GM19043 (cell line): ENCODE measurements at regions not wholly inside any gene's neighbourhood (a gene's known extent, or its start where the extent isn't known, plus 50 kb on each side); places are given as distances from the start of the nearest gene placed in this dataset.
"Not testable (repeated sequence)": the region's sequence is repeated elsewhere in the genome, so short reads cannot be mapped to it uniquely, and the experiment has no call there.

ENCODE experiments used
- ATAC-seq: cut with Tn5 transposase; IDR thresholded peaks from one replicate; pipeline ENCODE4 v1.9.1; 2021; ENCODE audit warnings: low read depth; ENCODE audit not compliant: unreplicated experiment

- ATAC-seq, result no peak
Measured at GRCh38 chr21:17390569-17390968, 122.3 kb upstream of the CXADR start.

GRCh38 chr21:17391811-17392340 lies 121.0 kb upstream of the CXADR start:
- ATAC-seq, result no peak

- no peak for ATAC-seq
Measured at GRCh38 chr21:17393413-17393812, 119.4 kb upstream of the CXADR start.

GRCh38 chr21:17396948-17397347 lies 115.9 kb upstream of the CXADR start:
- no peak for ATAC-seq

- ATAC-seq, result no peak
Measured at GRCh38 chr21:17397703-17398102, 115.1 kb upstream of the CXADR start.

- ATAC-seq, result not testable (repeated sequence)
Measured at GRCh38 chr21:17398954-17399353, 113.9 kb upstream of the CXADR start.

GRCh38 chr21:17402937-17403336 lies 109.9 kb upstream of the CXADR start:
- no peak for ATAC-seq

GRCh38 chr21:17406202-17406601 lies 106.6 kb upstream of the CXADR start:
- ATAC-seq, result no peak

GRCh38 chr21:17414766-17415165 lies 98.1 kb upstream of the CXADR start:
- ATAC-seq, result no peak

GRCh38 chr21:17416139-17416538 lies 96.7 kb upstream of the CXADR start:
- ATAC-seq, result no peak

- no peak for ATAC-seq
Measured at GRCh38 chr21:17422931-17423330, 89.9 kb upstream of the CXADR start.

GRCh38 chr21:17427157-17427556 lies 85.7 kb upstream of the CXADR start:
- no peak for ATAC-seq

GRCh38 chr21:17427831-17428483 lies 84.9 kb upstream of the CXADR start:
- ATAC-seq, result peak; percentile 89

GRCh38 chr21:17428484-17428869 lies 84.4 kb upstream of the CXADR start:
- ATAC-seq, result peak; percentile 60

- no peak for ATAC-seq
Measured at GRCh38 chr21:17428980-17429379, 83.9 kb upstream of the CXADR start.

- ATAC-seq, result no peak
Measured at GRCh38 chr21:17429936-17430335, 82.9 kb upstream of the CXADR start.

GRCh38 chr21:17432732-17433057 lies 80.1 kb upstream of the CXADR start:
- no peak for ATAC-seq

GRCh38 chr21:17433730-17434129 lies 79.1 kb upstream of the CXADR start:
- ATAC-seq, result no peak

- no peak for ATAC-seq
Measured at GRCh38 chr21:17435565-17436543, 77.0 kb upstream of the CXADR start.

- no peak for ATAC-seq
Measured at GRCh38 chr21:17436626-17437111, 76.2 kb upstream of the CXADR start.

GRCh38 chr21:17438635-17439034 lies 74.2 kb upstream of the CXADR start:
- no peak for ATAC-seq

- ATAC-seq, result no peak
Measured at GRCh38 chr21:17440969-17441368, 71.9 kb upstream of the CXADR start.
